OCI-LY1 (cell line): ENCODE measurements at regions not wholly inside any gene's neighbourhood (a gene's known extent, or its start where the extent isn't known, plus 50 kb on each side); places are given as distances from the start of the nearest gene placed in this dataset.

ENCODE experiments used
- H2AFZ ChIP-seq: fragments of 200-600 bp; sonication (generic), shearing (Covaris generic); 2 replicates; pipeline ENCODE4 v1.6.0; 2014; ENCODE audit warnings: antibody characterized with exemption, mild to moderate bottlenecking, low read length
- H3F3A ChIP-seq: fragments of 200-600 bp; sonication (generic), shearing (Covaris generic); 2 replicates; pipeline ENCODE4 v1.6.0; 2014; ENCODE audit warnings: mild to moderate bottlenecking, antibody characterized with exemption, low read length, moderate library complexity; ENCODE audit not compliant: insufficient read depth
- H3K27ac ChIP-seq: fragments of 200-600 bp; sonication (generic); 2 replicates; pipeline ENCODE4 v1.5.1; 2014; ENCODE audit warnings: low read length, mixed run types, mild to moderate bottlenecking, low read depth; ENCODE audit not compliant: poor library complexity, severe bottlenecking
- H3K27me3 ChIP-seq: fragments of 200-600 bp; sonication (generic); 2 replicates; pipeline ENCODE4 v1.6.0; 2014; ENCODE audit warnings: antibody characterized with exemption, mild to moderate bottlenecking, low read length, moderate library complexity; ENCODE audit not compliant: insufficient read depth
- H3K36me3 ChIP-seq: fragments of 200-600 bp; sonication (generic); 2 replicates; pipeline ENCODE4 v1.6.1; 2014; ENCODE audit warnings: mild to moderate bottlenecking, antibody characterized with exemption, low read length, moderate library complexity, mixed read lengths; ENCODE audit not compliant: insufficient read depth
- H3K4me1 ChIP-seq: fragments of 200-600 bp; sonication (generic); 2 replicates; pipeline ENCODE4 v1.5.1; 2014; ENCODE audit warnings: mild to moderate bottlenecking, low read length, moderate library complexity; ENCODE audit not compliant: insufficient read depth, severe bottlenecking
- H3K4me2 ChIP-seq: fragments of 200-600 bp; sonication (generic), shearing (Covaris generic); 2 replicates; pipeline ENCODE4 v1.6.1; 2014; ENCODE audit warnings: low read length
- H3K4me3 ChIP-seq: fragments of 200-600 bp; sonication (generic); 2 replicates; pipeline ENCODE4 v1.5.1; 2014; ENCODE audit warnings: low read length, low read depth, mild to moderate bottlenecking, mixed read lengths; ENCODE audit not compliant: poor library complexity, severe bottlenecking
- H3K79me2 ChIP-seq: fragments of 200-600 bp; shearing (Covaris generic); 2 replicates; pipeline ENCODE4 v1.6.1; 2016; ENCODE audit warnings: mixed run types, low read length, mixed read lengths; ENCODE audit not compliant: insufficient read depth
- H3K9ac ChIP-seq: fragments of 200-600 bp; sonication (generic), shearing (Covaris generic); 2 replicates; pipeline ENCODE4 v1.6.1; 2014; ENCODE audit warnings: mild to moderate bottlenecking, low read length, mixed read lengths
- H3K9me2 ChIP-seq: fragments of 200-600 bp; sonication (generic), shearing (Covaris generic); 2 replicates; pipeline ENCODE4 v1.6.1; 2014; ENCODE audit warnings: low read depth, mild to moderate bottlenecking, low read length, mixed read lengths
- H3K9me3 ChIP-seq: fragments of 200-600 bp; shearing (Covaris generic); 2 replicates; pipeline ENCODE4 v1.6.1; 2014; ENCODE audit warnings: low read length, mixed read lengths
- H4K20me1 ChIP-seq: fragments of 200-600 bp; sonication (generic), shearing (Covaris generic); 2 replicates; pipeline ENCODE4 v1.6.0; 2016; ENCODE audit warnings: mild to moderate bottlenecking, low read length; ENCODE audit not compliant: insufficient read depth
- CTCF ChIP-seq: fragments of 200-600 bp; sonication (generic), shearing (Covaris generic); IDR thresholded peaks from 2 replicates; pipeline ENCODE4 v1.5.1; 2017; ENCODE audit warnings: mild to moderate bottlenecking, antibody characterized with exemption, low read length, moderate library complexity, mixed read lengths
- EZH2 ChIP-seq: fragments of 200-600 bp; sonication (generic), shearing (Covaris generic); IDR thresholded peaks from 2 replicates; pipeline ENCODE4 v1.8.0; 2017; ENCODE audit warnings: borderline replicate concordance, mixed run types, mild to moderate bottlenecking, antibody characterized with exemption, low read length, moderate library complexity, mixed read lengths

GRCh38 chr6:28741363-28741762, 182.4 kb downstream of the TRIM27 start:
- no peaks in the 10 kb centered on the region for H3K79me2 ChIP-seq
- TF ChIP-seq CTCF (no peak), EZH2 (no peak)
- no peaks in the 10 kb centered on the region for H3K27me3 ChIP-seq
- no peaks in the 10 kb centered on the region for H4K20me1 ChIP-seq
- no peaks in the 10 kb centered on the region for H3K9me2 ChIP-seq
- no peaks in the 10 kb centered on the region for H3K36me3 ChIP-seq
- no peak overlapping the region for H3K9ac ChIP-seq
- H2AFZ ChIP-seq = no peak overlapping the region
- H3K4me1 ChIP-seq = no peaks in the 10 kb centered on the region
- H3K9me3 ChIP-seq = no peaks in the 10 kb centered on the region
- no peaks in the 10 kb centered on the region for H3F3A ChIP-seq
- no peak overlapping the region for H3K4me2 ChIP-seq
- no peak overlapping the region for H3K4me3 ChIP-seq
- no peak overlapping the region for H3K27ac ChIP-seq

- Histone ChIP-seq H3K9me2 (no peaks in the 10 kb centered on the region), H3F3A (no peaks in the 10 kb centered on the region), H2AFZ (no peak overlapping the region), H3K9ac (no peak overlapping the region), H3K4me3 (no peak overlapping the region), H3K79me2 (no peaks in the 10 kb centered on the region), H3K4me2 (no peak overlapping the region), H3K27ac (no peak overlapping the region), H4K20me1 (no peaks in the 10 kb centered on the region), H3K4me1 (no peaks in the 10 kb centered on the region), H3K27me3 (no peaks in the 10 kb centered on the region), H3K36me3 (no peaks in the 10 kb centered on the region), H3K9me3 (no peaks in the 10 kb centered on the region)
- TF ChIP-seq CTCF (no peak), EZH2 (no peak)
Measured at GRCh38 chr6:28742668-28743270, 181.0 kb downstream of the TRIM27 start.

GRCh38 chr6:28743271-28743789, 180.5 kb downstream of the TRIM27 start:
- Histone ChIP-seq H3K4me2 (no peak overlapping the region), H3K9me2 (no peaks in the 10 kb centered on the region), H3K27ac (no peak overlapping the region), H3K79me2 (no peaks in the 10 kb centered on the region), H3K4me3 (no peak overlapping the region), H2AFZ (no peak overlapping the region), H3K36me3 (no peaks in the 10 kb centered on the region), H3K27me3 (no peaks in the 10 kb centered on the region), H3K4me1 (no peaks in the 10 kb centered on the region), H3F3A (no peaks in the 10 kb centered on the region), H3K9ac (no peak overlapping the region), H4K20me1 (no peaks in the 10 kb centered on the region), H3K9me3 (no peaks in the 10 kb centered on the region)
- TF ChIP-seq EZH2 (no peak), CTCF (no peak)
